Limb (tissue), 2 donors: ENCODE measurements at regions not wholly inside any gene's neighbourhood (a gene's known extent, or its start where the extent isn't known, plus 50 kb on each side); places are given as distances from the start of the nearest gene placed in this dataset.

Experiments used
- DNase-seq, 2 donors: peaks; one replicate each; pipeline ENCODE4 v3.0.0-alpha.2; 2016; ENCODE audit errors: extremely low spot score in 2 of 2

- no peak for DNase-seq
Measured at GRCh38 chr2:66691031-66691965, 256.4 kb downstream of the MEIS1 start.

GRCh38 chr2:66692521-66693054 lies 257.7 kb downstream of the MEIS1 start:
- DNase-seq, result no peak

- DNase-seq, result no peak
Measured at GRCh38 chr2:66693076-66693965, 258.4 kb downstream of the MEIS1 start.

- DNase-seq, result no peak
Measured at GRCh38 chr2:66694087-66694860, 259.3 kb downstream of the MEIS1 start.

GRCh38 chr2:66695226-66695735 lies 260.4 kb downstream of the MEIS1 start:
- no peak for DNase-seq

- no peak for DNase-seq
Measured at GRCh38 chr2:66696374-66696773, 261.4 kb downstream of the MEIS1 start.

- DNase-seq, result no peak
Measured at GRCh38 chr2:66696886-66697285, 262.0 kb downstream of the MEIS1 start.

- DNase-seq, result no peak
Measured at GRCh38 chr2:66697366-66697765, 262.4 kb downstream of the MEIS1 start.

- no peak for DNase-seq
Measured at GRCh38 chr2:66698091-66698490, 263.2 kb downstream of the MEIS1 start.

GRCh38 chr2:66698576-66699239 lies 263.8 kb downstream of the MEIS1 start:
- no peak for DNase-seq

- DNase-seq, result no peak
Measured at GRCh38 chr2:66699416-66699792, 264.5 kb downstream of the MEIS1 start.

- DNase-seq, result no peak
Measured at GRCh38 chr2:66699793-66700676, 265.1 kb downstream of the MEIS1 start.

- DNase-seq, result no peak
Measured at GRCh38 chr2:66700677-66701066, 265.7 kb downstream of the MEIS1 start.

- DNase-seq, result no peak
Measured at GRCh38 chr2:66701251-66701650, 266.3 kb downstream of the MEIS1 start.

- DNase-seq, result no peak
Measured at GRCh38 chr2:66701656-66702055, 266.7 kb downstream of the MEIS1 start.

- no peak for DNase-seq
Measured at GRCh38 chr2:66702301-66702700, 267.4 kb downstream of the MEIS1 start.

- DNase-seq, result no peak
Measured at GRCh38 chr2:66704786-66705185, 269.9 kb downstream of the MEIS1 start.

- no peak for DNase-seq
Measured at GRCh38 chr2:66714610-66715009, 279.7 kb downstream of the MEIS1 start.

GRCh38 chr2:66717218-66717905 lies 282.4 kb downstream of the MEIS1 start:
- no peak for DNase-seq
